IMR-90 (cell line): ENCODE measurements at regions not wholly inside any gene's neighbourhood (a gene's known extent, or its start where the extent isn't known, plus 50 kb on each side); places are given as distances from the start of the nearest gene placed in this dataset.

Experiments
- ATAC-seq: fragments of 200-7000 bp; cut with Tn5 transposase; 2 replicates; pipeline ENCODE4 v1.9.1; 2020; ENCODE audit warnings: low read depth, mild to moderate bottlenecking, moderate library complexity
- BruUV-seq: library from RNA; stranded (reverse); fragments of 400-500 nt; replicated peaks from 2 replicates; lab custom pipeline; 2021; lab: Mats Ljungman, UMichigan
- CTCF ChIA-PET: fragments of 300-600 bp; formaldehyde crosslinking; extraction: SDS; loops from one replicate; lab custom pipeline; 2021; ENCODE audit warnings: antibody characterized with exemption; lab: Yijun Ruan, JAX
- POLR2A ChIA-PET: fragments of 300-600 bp; sonication (Branson Sonifier 250); formaldehyde crosslinking; loops from one replicate; lab custom pipeline; 2022; ENCODE audit warnings: antibody characterized with exemption; ENCODE audit not compliant: unreplicated experiment; lab: Charles Lee
- DNase-seq: peaks from one replicate; pipeline ENCODE4 v3.0.0; 2013
- H2AFZ ChIP-seq: replicated peaks from 2 replicates; pipeline ENCODE3; 2013; ENCODE audit warnings: low read length, mild to moderate bottlenecking; ENCODE audit not compliant: poor library complexity
- H2AK5ac ChIP-seq: 2 replicates; pipeline ENCODE4 v1.6.1; 2013; ENCODE audit warnings: low read depth, low read length, inconsistent platforms
- H2AK9ac ChIP-seq: replicated peaks from 2 replicates; pipeline ENCODE3; 2013; ENCODE audit warnings: mild to moderate bottlenecking, low read depth, low read length, moderate library complexity; ENCODE audit not compliant: poor library complexity
- H2BK120ac ChIP-seq: 2 replicates; pipeline ENCODE4 v1.6.1; 2013; ENCODE audit warnings: low read depth, low read length, inconsistent platforms
- H2BK15ac ChIP-seq: 3 replicates; pipeline ENCODE4 v1.6.1; 2013; ENCODE audit warnings: low read depth, low read length, inconsistent platforms
- H2BK20ac ChIP-seq: 2 replicates; pipeline ENCODE4 v1.6.1; 2013; ENCODE audit warnings: low read depth, mild to moderate bottlenecking, inconsistent platforms, low read length, moderate library complexity
- H2BK5ac ChIP-seq: 2 replicates; pipeline ENCODE4 v1.6.1; 2013; ENCODE audit warnings: mild to moderate bottlenecking, low read depth, low read length, inconsistent platforms; ENCODE audit not compliant: poor library complexity, severe bottlenecking
- H3K14ac ChIP-seq: replicated peaks from 2 replicates; pipeline ENCODE4 v1.6.1; 2013; ENCODE audit warnings: low read depth, low read length, inconsistent platforms
- H3K18ac ChIP-seq: 2 replicates; pipeline ENCODE4 v1.6.1; 2013; ENCODE audit warnings: low read depth, low read length, control low read depth
- H3K23ac ChIP-seq: 2 replicates; pipeline ENCODE4 v1.6.1; 2013; ENCODE audit warnings: low read depth, low read length, inconsistent platforms
- H3K27ac ChIP-seq: 2 replicates; pipeline ENCODE4 v1.5.1; 2013; ENCODE audit warnings: mild to moderate bottlenecking, control low read depth, low read length; ENCODE audit not compliant: insufficient read depth
- H3K27me3 ChIP-seq: 2 replicates; pipeline ENCODE4 v1.6.1; 2013; ENCODE audit warnings: low read length; ENCODE audit not compliant: control insufficient read depth, insufficient read depth
- H3K36me3 ChIP-seq: 2 replicates; pipeline ENCODE4 v1.6.1; 2013; ENCODE audit warnings: low read length, mixed read lengths; ENCODE audit not compliant: control insufficient read depth, insufficient read depth
- H3K4ac ChIP-seq: 2 replicates; pipeline ENCODE4 v1.6.1; 2013; ENCODE audit warnings: low read depth, low read length, inconsistent platforms
- H3K4me1 ChIP-seq: 2 replicates; pipeline ENCODE4 v1.6.1; 2013; ENCODE audit warnings: low read length, mixed read lengths; ENCODE audit not compliant: control insufficient read depth, insufficient read depth
- H3K4me2 ChIP-seq: 2 replicates; pipeline ENCODE4 v1.6.1; 2013; ENCODE audit warnings: low read depth, mild to moderate bottlenecking, control low read depth, low read length, moderate library complexity
- H3K4me3 ChIP-seq: 2 replicates; pipeline ENCODE4 v1.5.1; 2013; ENCODE audit warnings: low read depth, mild to moderate bottlenecking, control low read depth, low read length, moderate library complexity; ENCODE audit not compliant: insufficient read depth
- H3K56ac ChIP-seq: 2 replicates; pipeline ENCODE4 v1.6.1; 2013; ENCODE audit warnings: low read length, inconsistent platforms; ENCODE audit not compliant: insufficient read depth; ENCODE audit errors: extremely low read depth
- H3K79me1 ChIP-seq, 2 experiments: 2 replicates each; pipeline ENCODE4 v1.6.1; 2013; ENCODE audit warnings: low read length in 2 of 2, inconsistent platforms in 1 of 2, low read depth in 1 of 2
- H3K9ac ChIP-seq: 2 replicates; pipeline ENCODE4 v1.6.1; 2013; ENCODE audit warnings: low read depth, low read length, control low read depth
- H3K9me1 ChIP-seq: 2 replicates; pipeline ENCODE4 v1.6.1; 2013; ENCODE audit warnings: low read length, inconsistent platforms; ENCODE audit not compliant: insufficient read depth
- H3K9me3 ChIP-seq: 2 replicates; pipeline ENCODE4 v1.6.1; 2013; ENCODE audit warnings: low read length; ENCODE audit not compliant: control insufficient read depth, insufficient read depth
- H4K20me1 ChIP-seq: 2 replicates; pipeline ENCODE4 v1.6.1; 2013; ENCODE audit warnings: low read length, inconsistent platforms; ENCODE audit not compliant: insufficient read depth
- H4K5ac ChIP-seq: 2 replicates; pipeline ENCODE4 v1.6.1; 2013; ENCODE audit warnings: mild to moderate bottlenecking, low read depth, low read length, control low read depth
- H4K8ac ChIP-seq, 2 experiments: 2 replicates each; pipeline ENCODE4 v1.6.1; 2013; ENCODE audit warnings: low read depth in 2 of 2, low read length in 2 of 2, control low read depth in 1 of 2, inconsistent platforms in 1 of 2
- H4K91ac ChIP-seq: 2 replicates; pipeline ENCODE4 v1.6.1; 2013; ENCODE audit warnings: low read depth, low read length, inconsistent platforms; ENCODE audit not compliant: insufficient read depth
- FOS ChIP-seq: fragments of 150-350 bp; IDR thresholded peaks from 2 replicates; pipeline ENCODE4 v1.6.1; 2016; ENCODE audit warnings: low read depth, low read length
- NFE2L2 ChIP-seq: fragments of 150-350 bp; IDR thresholded peaks from 2 replicates; pipeline ENCODE4 v1.6.1; 2016; ENCODE audit warnings: low read depth, mild to moderate bottlenecking, low read length
- RAD21 ChIP-seq: IDR thresholded peaks from 2 replicates; pipeline ENCODE4 v1.6.1; 2012; ENCODE audit warnings: low read length, improper control_type of control experiment
- SMC3 ChIP-seq: fragments of 150-350 bp; IDR thresholded peaks from 2 replicates; pipeline ENCODE4 v1.6.1; 2016; ENCODE audit warnings: low read depth, mild to moderate bottlenecking, antibody characterized with exemption, low read length, moderate library complexity
- WGBS, 2 experiments: methylation state at CpG; one replicate each; pipeline versions ENCODE4 v1.1.5 to v1.1.7; 2013; ENCODE audit warnings: missing lambda C conversion rate in 2 of 2; ENCODE audit not compliant: insufficient read length in 1 of 2; ENCODE audit errors: extremely low coverage in 2 of 2; 5-methylcytosine and 5-hydroxymethylcytosine counted together
- dilution Hi-C: fragments of 300-500 bp; cut with HindIII; formaldehyde crosslinking; loops from one replicate; pipeline ENCODE4 v1.14.3; 2018; ENCODE audit warnings: low sequenced_read_pairs; ENCODE audit not compliant: unreplicated experiment
- in situ Hi-C: fragments of 300-500 bp; cut with MboI; formaldehyde crosslinking; loops from 3 replicates; pipeline ENCODE4 v1.14.3; 2019; ENCODE audit warnings: low sequenced_read_pairs, inconsistent platforms, mixed read lengths
- intact Hi-C: fragments of 100-400 bp; cut with micrococcal nuclease; formaldehyde crosslinking; loops from 2 replicates; pipeline ENCODE4 v1.10.0; 2022
- TF ChIP-seq, protein P1 (sequence below): conservative IDR thresholded peaks from 2 replicates; pipeline ENCODE4 v1.5.1; 2012; ENCODE audit warnings: mild to moderate bottlenecking, low read depth, low read length, improper control_type of control experiment

DNA sequence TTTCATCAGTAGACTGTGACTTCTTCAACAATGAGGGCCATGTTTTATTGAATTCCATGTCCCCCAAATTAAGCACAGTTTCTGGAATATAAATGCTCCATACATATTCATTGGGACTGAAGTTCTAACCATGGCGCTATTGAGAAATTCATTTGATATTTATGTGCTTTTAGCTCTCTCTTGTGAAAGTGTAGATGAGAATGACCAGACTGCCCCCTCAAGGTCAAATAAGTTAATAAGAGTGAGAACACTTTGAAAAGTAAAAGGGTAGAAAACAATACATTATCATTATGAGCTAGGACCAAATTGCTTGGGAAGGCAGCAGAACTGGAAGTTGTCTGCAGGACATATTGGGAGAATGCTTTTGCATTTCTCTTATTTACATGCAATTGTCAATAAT lies 597.9 kb downstream of the EPM2A start:
- H3K23ac ChIP-seq: no peak overlapping the region
- no peak overlapping the region for H4K91ac ChIP-seq
- no peak overlapping the region for H3K4ac ChIP-seq
- BruUV-seq: no TSS peak
- H3K9me1 ChIP-seq: no peaks in the 10 kb centered on the region; the same call in 1 of the 2 replicates
- H3K4me1 ChIP-seq: 0 out of 2 replicates have a peak, but pooled peaks cover 1% of the 10 kb centered on the region
- no CpG with 5 or more reads among the region's 1 CpG for WGBS, 2 experiments
- dilution Hi-C loops (no loop called here), in situ Hi-C loops (loop anchor here (10.0 kb wide), 1 partner anchor 553 kb away; no protein-coding TSS in a partner anchor), intact Hi-C loops (loop anchor here (1.0 to 5.0 kb wide), 3 partner anchors 200 to 552 kb away; no protein-coding TSS in a partner anchor)
- no peak overlapping the region for H2AK9ac ChIP-seq
- CTCF ChIA-PET: interaction anchor here (1.3 kb wide), 1 partner anchor 8 kb away, joined by 3 read pairs; no protein-coding TSS in a partner anchor
- H4K20me1 ChIP-seq: no peaks in the 10 kb centered on the region
- no peak overlapping the region for H2BK20ac ChIP-seq
- DNase-seq: peak; percentile 38
- no peak overlapping the region for H3K4me3 ChIP-seq
- H3K9ac ChIP-seq: no peak overlapping the region
- H2AK5ac ChIP-seq: no peak overlapping the region
- H3K27ac ChIP-seq: no peak overlapping the region
- no peaks in the 10 kb centered on the region for H3K9me3 ChIP-seq
- TF ChIP-seq, protein P1, sequence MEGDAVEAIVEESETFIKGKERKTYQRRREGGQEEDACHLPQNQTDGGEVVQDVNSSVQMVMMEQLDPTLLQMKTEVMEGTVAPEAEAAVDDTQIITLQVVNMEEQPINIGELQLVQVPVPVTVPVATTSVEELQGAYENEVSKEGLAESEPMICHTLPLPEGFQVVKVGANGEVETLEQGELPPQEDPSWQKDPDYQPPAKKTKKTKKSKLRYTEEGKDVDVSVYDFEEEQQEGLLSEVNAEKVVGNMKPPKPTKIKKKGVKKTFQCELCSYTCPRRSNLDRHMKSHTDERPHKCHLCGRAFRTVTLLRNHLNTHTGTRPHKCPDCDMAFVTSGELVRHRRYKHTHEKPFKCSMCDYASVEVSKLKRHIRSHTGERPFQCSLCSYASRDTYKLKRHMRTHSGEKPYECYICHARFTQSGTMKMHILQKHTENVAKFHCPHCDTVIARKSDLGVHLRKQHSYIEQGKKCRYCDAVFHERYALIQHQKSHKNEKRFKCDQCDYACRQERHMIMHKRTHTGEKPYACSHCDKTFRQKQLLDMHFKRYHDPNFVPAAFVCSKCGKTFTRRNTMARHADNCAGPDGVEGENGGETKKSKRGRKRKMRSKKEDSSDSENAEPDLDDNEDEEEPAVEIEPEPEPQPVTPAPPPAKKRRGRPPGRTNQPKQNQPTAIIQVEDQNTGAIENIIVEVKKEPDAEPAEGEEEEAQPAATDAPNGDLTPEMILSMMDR: peak; percentile 43
- TF ChIP-seq NFE2L2 (no peak), FOS (no peak), RAD21 (peak; percentile 53), SMC3 (peak; percentile 37)
- H4K8ac ChIP-seq: no peak overlapping the region
- ATAC-seq: peak; percentile 35; the same call in 1 of the 2 replicates
- H2BK5ac ChIP-seq: no peak overlapping the region
- no peak overlapping the region for H2AFZ ChIP-seq
- no peaks in the 10 kb centered on the region for H3K27me3 ChIP-seq
- H4K5ac ChIP-seq: no peak overlapping the region
- H3K56ac ChIP-seq: no peak overlapping the region
- no peak overlapping the region for H3K4me2 ChIP-seq
- no peak overlapping the region for H3K14ac ChIP-seq
- no peak overlapping the region for H3K18ac ChIP-seq
- no peaks in the 10 kb centered on the region for H3K79me1 ChIP-seq
- H2BK15ac ChIP-seq: no peak overlapping the region
- no peak overlapping the region for H2BK120ac ChIP-seq
- POLR2A ChIA-PET: interaction anchor here (0.5 kb wide), 1 partner anchor 1360 kb away, joined by 13 read pairs; no protein-coding TSS in a partner anchor
- no peaks in the 10 kb centered on the region for H3K36me3 ChIP-seq
